ENCODE measurements at regions not wholly inside any gene's neighbourhood (a gene's known extent, or its start where the extent isn't known, plus 50 kb on each side); places are given as distances from the start of the nearest gene placed in this dataset.

GRCh38 chr1:229107972-229108371 is 162.9 kb upstream of the RAB4A start:
- in situ Hi-C loops (cut with HindIII; ENCODE audit: low pct_unique_long_range_greater_than_20kb, low sequenced_read_pairs), result no loop called here
- intact Hi-C loops (cut with micrococcal nuclease; ENCODE audit: unreplicated experiment), result no loop called here
- H3K4me1 ChIP-seq (ENCODE audit: control insufficient read depth, insufficient read depth, low read length), result no peaks in the 10 kb centered on the region
- TF ChIP-seq POLR2AphosphoS5 (IDR thresholded peaks at IDR 0.05; ENCODE audit: low read depth, low read length) (no peak), REST (IDR thresholded peaks at IDR 0.05; ENCODE audit: insufficient read depth in 1 of 2, low read depth in 2 of 2, low read length in 1 of 2) (no peak), TCF7L2 (IDR thresholded peaks at IDR 0.05; ENCODE audit: low read depth, low read length) (no peak), CTCF (IDR thresholded peaks at IDR 0.05) (no peak), SIN3A (IDR thresholded peaks at IDR 0.05; ENCODE audit: borderline replicate concordance, insufficient read depth, low read depth, low read length) (no peak)
- no peak overlapping the region for H3K27ac ChIP-seq (ENCODE audit: low read length)
- ATAC-seq (no peak), DNase-seq (ENCODE audit: low read depth, low spot score) (no peak)
- H3K4me3 ChIP-seq (ENCODE audit: low read depth in 2 of 2, low read length in 2 of 2), result no peak overlapping the region
- peaks cover 8% of the 10 kb centered on the region; the same call in 1 of the 2 replicates for H3K27me3 ChIP-seq (ENCODE audit: control insufficient read depth, insufficient read depth, low read length)
- H3K36me3 ChIP-seq (ENCODE audit: control insufficient read depth, insufficient read depth, low read length), result no peaks in the 10 kb centered on the region
- POLR2A ChIA-PET, result no interaction called here
- no peaks in the 10 kb centered on the region for H3K9me3 ChIP-seq (ENCODE audit: control insufficient read depth, insufficient read depth, low read depth, low read length)
- BruUV-seq (replicated peaks), result no TSS peak
- CTCF ChIA-PET, result no interaction called here

- DNase-seq (ENCODE audit: low read depth, low spot score) (no peak), ATAC-seq (no peak)
- Histone ChIP-seq H3K27me3 (ENCODE audit: control insufficient read depth, insufficient read depth, low read length) (peaks cover 5% of the 10 kb centered on the region; the same call in 1 of the 2 replicates), H3K9me3 (ENCODE audit: control insufficient read depth, insufficient read depth, low read depth, low read length) (no peaks in the 10 kb centered on the region), H3K27ac (ENCODE audit: low read length) (no peak overlapping the region), H3K36me3 (ENCODE audit: control insufficient read depth, insufficient read depth, low read length) (no peaks in the 10 kb centered on the region), H3K4me3 (ENCODE audit: low read depth in 2 of 2, low read length in 2 of 2) (no peak overlapping the region), H3K4me1 (ENCODE audit: control insufficient read depth, insufficient read depth, low read length) (no peaks in the 10 kb centered on the region)
- ChIA-PET CTCF (no interaction called here), POLR2A (no interaction called here)
- no peak for TF ChIP-seq POLR2AphosphoS5 (IDR thresholded peaks at IDR 0.05; ENCODE audit: low read depth, low read length)
- TF ChIP-seq SIN3A (IDR thresholded peaks at IDR 0.05; ENCODE audit: borderline replicate concordance, insufficient read depth, low read depth, low read length), result no peak
- TF ChIP-seq REST (IDR thresholded peaks at IDR 0.05; ENCODE audit: insufficient read depth in 1 of 2, low read depth in 2 of 2, low read length in 1 of 2), result no peak
- intact Hi-C loops (cut with micrococcal nuclease; ENCODE audit: unreplicated experiment), result no loop called here
- in situ Hi-C loops (cut with HindIII; ENCODE audit: low pct_unique_long_range_greater_than_20kb, low sequenced_read_pairs), result no loop called here
- no TSS peak for BruUV-seq (replicated peaks)
Observed at GRCh38 chr1:229108598-229109201, 162.2 kb upstream of the RAB4A start.

Data from Panc1 (cell line).